CD14-positive monocyte (primary cell): ENCODE measurements at regions not wholly inside any gene's neighbourhood (a gene's known extent, or its start where the extent isn't known, plus 50 kb on each side); places are given as distances from the start of the nearest gene placed in this dataset.

Experiments
- DNase-seq, 3 donors: peaks; one replicate each; pipeline ENCODE4 v3.0.0-alpha.2; 2011 to 2022
- H2AFZ ChIP-seq: 2 replicates; pipeline ENCODE4 v1.6.0; 2012; ENCODE audit warnings: mild to moderate bottlenecking, low read depth, low read length, inconsistent platforms; ENCODE audit not compliant: insufficient read depth, poor library complexity, severe bottlenecking
- H3K27ac ChIP-seq, 2 donors: 1 replicate in 1 of 2; 2 replicates in 1 of 2; pipeline ENCODE4 v1.5.1; 2012 to 2013; ENCODE audit warnings: low read length in 2 of 2, control low read depth in 1 of 2, inconsistent platforms in 1 of 2, low read depth in 1 of 2, mild to moderate bottlenecking in 1 of 2
- H3K27me3 ChIP-seq, 2 donors: one replicate each; pipeline versions ENCODE4 v1.6.0 to v1.6.1; 2011 to 2013; ENCODE audit warnings: low read length in 2 of 2; ENCODE audit not compliant: control insufficient read depth in 2 of 2, insufficient read depth in 2 of 2
- H3K36me3 ChIP-seq, 2 donors: replicated peaks in 1 of 2; 1 replicate in 1 of 2; 2 replicates in 1 of 2; pipeline versions ENCODE4 v1.5.1 to v1.6.1; 2012 to 2013; ENCODE audit warnings: low read length in 2 of 2, control low read depth in 1 of 2, inconsistent platforms in 1 of 2, mild to moderate bottlenecking in 1 of 2; ENCODE audit not compliant: insufficient read depth in 2 of 2, control insufficient read depth in 1 of 2
- H3K4me1 ChIP-seq, 2 donors: 1 replicate in 1 of 2; 2 replicates in 1 of 2; pipeline versions ENCODE4 v1.5.1 to v1.6.1; 2012 to 2013; ENCODE audit warnings: low read length in 2 of 2, control low read depth in 1 of 2, inconsistent platforms in 1 of 2, mild to moderate bottlenecking in 1 of 2, moderate library complexity in 1 of 2; ENCODE audit not compliant: insufficient read depth in 2 of 2, control insufficient read depth in 1 of 2
- H3K4me2 ChIP-seq: replicated peaks from 2 replicates; pipeline ENCODE3; 2012; ENCODE audit warnings: low read length, moderate library complexity, mild to moderate bottlenecking; ENCODE audit not compliant: poor library complexity, severe bottlenecking; ENCODE audit errors: extremely low read depth
- H3K4me3 ChIP-seq, 3 experiments: fragments of 200-600 bp in 1 of 3; sonication (generic) in 1 of 3; replicated peaks in 1 of 3; 1 replicate in 2 of 3; 2 replicates in 1 of 3; pipeline ENCODE4 v1.5.1; 2011 to 2013; ENCODE audit warnings: low read length in 3 of 3, mild to moderate bottlenecking in 3 of 3, control low read depth in 2 of 3, low read depth in 2 of 3, inconsistent platforms in 1 of 3, moderate library complexity in 1 of 3
- H3K79me2 ChIP-seq: 2 replicates; pipeline ENCODE4 v1.6.0; 2012; ENCODE audit warnings: mild to moderate bottlenecking, control low read depth, inconsistent platforms, low read length, moderate library complexity; ENCODE audit not compliant: insufficient read depth
- H3K9ac ChIP-seq: 2 replicates; pipeline ENCODE4 v1.6.0; 2017; ENCODE audit warnings: low read length, mild to moderate bottlenecking; ENCODE audit not compliant: insufficient read depth, poor library complexity, severe bottlenecking
- H3K9me3 ChIP-seq, 2 donors: replicated peaks in 1 of 2; 1 replicate in 1 of 2; 2 replicates in 1 of 2; pipeline versions ENCODE4 v1.5.1 to v1.6.1; 2012 to 2013; ENCODE audit warnings: low read length in 2 of 2, control low read depth in 1 of 2; ENCODE audit not compliant: control insufficient read depth in 1 of 2, insufficient read depth in 1 of 2
- H4K20me1 ChIP-seq: 2 replicates; pipeline ENCODE4 v1.6.0; 2012; ENCODE audit warnings: mild to moderate bottlenecking, low read length, control low read depth, moderate library complexity; ENCODE audit not compliant: insufficient read depth
- H3K27ac Mint-ChIP-seq, 7 donors: one replicate each; pipeline ENCODE4 v1.8.0; 2020; ENCODE audit warnings: mild to moderate bottlenecking in 7 of 7, mixed read lengths in 7 of 7, moderate library complexity in 6 of 7, inconsistent platforms in 2 of 7
- H3K27me3 Mint-ChIP-seq, 3 donors: one replicate each; pipeline ENCODE4 v1.8.0; 2021 to 2022; ENCODE audit warnings: low read depth in 3 of 3, mild to moderate bottlenecking in 3 of 3, mixed read lengths in 3 of 3, moderate library complexity in 3 of 3, inconsistent platforms in 1 of 3
- H3K36me3 Mint-ChIP-seq, 2 donors: one replicate each; pipeline ENCODE4 v1.8.0; 2020; ENCODE audit warnings: mixed read lengths in 2 of 2, inconsistent platforms in 1 of 2, mild to moderate bottlenecking in 1 of 2
- H3K4me1 Mint-ChIP-seq: one replicate; pipeline ENCODE4 v1.8.0; 2020; ENCODE audit warnings: mild to moderate bottlenecking, mixed read lengths
- H3K4me3 Mint-ChIP-seq, 2 donors: one replicate each; pipeline ENCODE4 v1.8.0; 2020; ENCODE audit warnings: mild to moderate bottlenecking in 2 of 2, mixed read lengths in 2 of 2, moderate library complexity in 1 of 2
- H3K9me3 Mint-ChIP-seq, 7 donors: one replicate each; pipeline ENCODE4 v1.8.0; 2020 to 2022; ENCODE audit warnings: mixed read lengths in 7 of 7, mild to moderate bottlenecking in 6 of 7, moderate library complexity in 6 of 7, inconsistent platforms in 2 of 7
- WGBS: methylation state at CpG from one replicate; pipeline ENCODE4 v1.1.5; 2013; ENCODE audit warnings: missing lambda C conversion rate; ENCODE audit not compliant: insufficient coverage; 5-methylcytosine and 5-hydroxymethylcytosine counted together
- intact Hi-C, 2 donors: fragments of 100-400 bp; cut with micrococcal nuclease; formaldehyde crosslinking; loops; one replicate each; pipeline versions ENCODE4 v1.15.0 to v1.15.1; 2023
- TF ChIP-seq, protein P1 (sequence below): fragments of 200-600 bp; IDR thresholded peaks from one replicate; pipeline ENCODE4 v1.8.0; 2022; ENCODE audit warnings: antibody characterized with exemption, mild to moderate bottlenecking

DNA sequence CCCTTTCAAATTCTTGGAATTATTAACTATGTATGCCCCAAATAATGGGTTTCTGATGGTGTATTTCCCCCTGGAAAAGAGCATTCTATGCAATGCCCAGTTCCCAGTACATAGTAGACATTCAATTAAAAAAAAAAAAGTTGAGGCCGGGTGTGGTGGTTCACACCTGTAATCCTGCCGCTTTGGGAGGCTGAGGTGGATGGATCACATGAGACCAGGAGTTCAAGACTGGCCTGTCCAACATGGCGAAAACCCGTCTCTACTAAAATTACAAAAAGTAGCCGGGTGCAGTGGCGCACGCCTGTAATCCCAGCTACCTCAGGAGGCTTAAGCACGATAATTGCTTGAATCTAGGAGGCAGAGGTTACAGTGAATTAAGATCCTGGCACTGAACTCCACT, 83.3 kb upstream of the ZNF217 start:
- Mint-ChIP-seq H3K4me3 (no peak overlapping the region), H3K36me3 (no peaks in the 10 kb centered on the region), H3K27ac (peak overlapping the region in 3 of 7 donors; percentile 30 to 96 (median 63)), H3K27me3 (peaks cover 0 to 2% (median 0%) of the 10 kb centered on the region in 3 donors), H3K4me1 (peaks cover 36% of the 10 kb centered on the region), H3K9me3 (peaks cover 0 to 2% (median 0%) of the 10 kb centered on the region in 7 donors)
- no peak for DNase-seq
- TF ChIP-seq, protein P1, sequence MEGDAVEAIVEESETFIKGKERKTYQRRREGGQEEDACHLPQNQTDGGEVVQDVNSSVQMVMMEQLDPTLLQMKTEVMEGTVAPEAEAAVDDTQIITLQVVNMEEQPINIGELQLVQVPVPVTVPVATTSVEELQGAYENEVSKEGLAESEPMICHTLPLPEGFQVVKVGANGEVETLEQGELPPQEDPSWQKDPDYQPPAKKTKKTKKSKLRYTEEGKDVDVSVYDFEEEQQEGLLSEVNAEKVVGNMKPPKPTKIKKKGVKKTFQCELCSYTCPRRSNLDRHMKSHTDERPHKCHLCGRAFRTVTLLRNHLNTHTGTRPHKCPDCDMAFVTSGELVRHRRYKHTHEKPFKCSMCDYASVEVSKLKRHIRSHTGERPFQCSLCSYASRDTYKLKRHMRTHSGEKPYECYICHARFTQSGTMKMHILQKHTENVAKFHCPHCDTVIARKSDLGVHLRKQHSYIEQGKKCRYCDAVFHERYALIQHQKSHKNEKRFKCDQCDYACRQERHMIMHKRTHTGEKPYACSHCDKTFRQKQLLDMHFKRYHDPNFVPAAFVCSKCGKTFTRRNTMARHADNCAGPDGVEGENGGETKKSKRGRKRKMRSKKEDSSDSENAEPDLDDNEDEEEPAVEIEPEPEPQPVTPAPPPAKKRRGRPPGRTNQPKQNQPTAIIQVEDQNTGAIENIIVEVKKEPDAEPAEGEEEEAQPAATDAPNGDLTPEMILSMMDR, result no peak
- Histone ChIP-seq H4K20me1 (no peaks in the 10 kb centered on the region), H3K79me2 (no peaks in the 10 kb centered on the region), H3K9me3 (no peaks in the 10 kb centered on the region), H3K27me3 (no peaks in the 10 kb centered on the region), H3K27ac (no peak overlapping the region), H2AFZ (no peak overlapping the region), H3K4me2 (no peak overlapping the region), H3K36me3 (no peaks in the 10 kb centered on the region), H3K4me3 (no peak overlapping the region), H3K9ac (no peak overlapping the region), H3K4me1 (peaks cover 33% of the 10 kb centered on the region in 2 donors)
- intact Hi-C loops, result no loop called here
- WGBS, result 97% methylated on average over 5 of the region's 8 CpGs

DNA sequence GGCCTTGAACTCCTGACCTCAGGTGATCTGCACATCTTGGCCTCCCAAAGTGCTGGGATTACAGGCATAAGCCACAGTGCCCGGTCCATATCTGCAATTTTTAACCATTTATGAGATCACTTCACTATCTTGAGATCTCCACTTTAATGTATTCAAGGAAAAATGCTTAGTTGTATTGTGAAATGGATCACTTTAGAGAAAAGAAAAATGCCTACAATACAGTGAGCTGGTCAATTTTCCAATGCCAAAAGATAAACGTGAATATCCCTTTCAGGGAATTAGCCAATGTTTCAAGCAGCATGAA, 82.8 kb upstream of the ZNF217 start:
- H3K4me3 Mint-ChIP-seq, result no peak overlapping the region
- H3K9me3 ChIP-seq, result no peaks in the 10 kb centered on the region
- no peaks in the 10 kb centered on the region for H3K36me3 ChIP-seq
- no peak overlapping the region for H3K4me3 ChIP-seq
- TF ChIP-seq, protein P1, result no peak
- WGBS, result no CpG with 5 or more reads among the region's 2 CpGs
- H3K27ac Mint-ChIP-seq, result peak overlapping the region in 1 of 7 donors; percentile 30
- H3K36me3 Mint-ChIP-seq, result no peaks in the 10 kb centered on the region
- peaks cover 32% of the 10 kb centered on the region for H3K4me1 Mint-ChIP-seq
- no peak overlapping the region for H3K27ac ChIP-seq
- H3K4me2 ChIP-seq, result no peak overlapping the region
- H3K9me3 Mint-ChIP-seq, result peaks cover 0 to 2% (median 0%) of the 10 kb centered on the region in 7 donors
- H3K27me3 ChIP-seq, result no peaks in the 10 kb centered on the region
- no peaks in the 10 kb centered on the region for H4K20me1 ChIP-seq
- no peak for DNase-seq
- peaks cover 0 to under 1% (median 0%) of the 10 kb centered on the region in 3 donors for H3K27me3 Mint-ChIP-seq
- no peak overlapping the region for H2AFZ ChIP-seq
- H3K79me2 ChIP-seq, result no peaks in the 10 kb centered on the region
- intact Hi-C loops, result no loop called here
- no peak overlapping the region for H3K9ac ChIP-seq
- peaks cover 33% of the 10 kb centered on the region in 2 donors for H3K4me1 ChIP-seq
